Right lobe of liver (tissue), 6 donors: ENCODE measurements at regions not wholly inside any gene's neighbourhood (a gene's known extent, or its start where the extent isn't known, plus 50 kb on each side); places are given as distances from the start of the nearest gene placed in this dataset.
"Not testable (repeated sequence)": the region's sequence is repeated elsewhere in the genome, so short reads cannot be mapped to it uniquely, and the experiment has no call there.

Experiments used
- ATAC-seq, 4 donors: fragments of 200-7000 bp; cut with Tn5 transposase; one replicate each; pipeline ENCODE4 v1.9.1; 2020; ENCODE audit warnings: mild to moderate bottlenecking in 4 of 4, moderate library complexity in 4 of 4
- DNase-seq, 3 donors: peaks; one replicate each; pipeline ENCODE4 v3.0.0-alpha.2; 2020
- H3K27ac ChIP-seq, 3 donors: fragments of 200-600 bp; one replicate each; pipeline ENCODE4 v1.8.0; 2022
- H3K27me3 ChIP-seq, 2 donors: fragments of 200-600 bp; one replicate each; pipeline ENCODE4 v1.8.0; 2022
- H3K36me3 ChIP-seq, 4 donors: fragments of 200-600 bp; sonication (generic) in 1 of 4; one replicate each; pipeline versions ENCODE4 v1.5.1 to v1.8.0; 2017 to 2022; ENCODE audit warnings: control low read depth in 1 of 4
- H3K4me1 ChIP-seq, 4 donors: fragments of 200-600 bp; sonication (generic) in 1 of 4; one replicate each; pipeline versions ENCODE4 v1.5.1 to v1.8.0; 2017 to 2022; ENCODE audit warnings: control low read depth in 1 of 4
- H3K4me3 ChIP-seq, 3 donors: fragments of 200-600 bp; one replicate each; pipeline ENCODE4 v1.8.0; 2022
- H3K9me3 ChIP-seq, 4 donors: fragments of 200-600 bp; sonication (generic) in 1 of 4; one replicate each; pipeline versions ENCODE4 v1.5.1 to v1.8.0; 2017 to 2022; ENCODE audit warnings: control low read depth in 1 of 4
- CTCF ChIP-seq, 4 donors: fragments of 200-600 bp in 3 of 4; fragments of 450-650 bp in 1 of 4; IDR thresholded peaks; one replicate each; pipeline versions ENCODE4 v1.5.1 to v1.8.0; 2016 to 2022; ENCODE audit warnings: antibody characterized with exemption in 4 of 4, mild to moderate bottlenecking in 2 of 4
- POLR2A ChIP-seq: fragments of 450-650 bp; IDR thresholded peaks from one replicate; pipeline ENCODE4 v1.6.1; 2017; ENCODE audit warnings: antibody characterized with exemption, mild to moderate bottlenecking
- WGBS: methylation state at CpG from one replicate; pipeline ENCODE4 v1.1.6; 2018; ENCODE audit warnings: low coverage, low lambda C conversion rate; ENCODE audit not compliant: insufficient coverage; ENCODE audit errors: missing lambda C conversion rate; 5-methylcytosine and 5-hydroxymethylcytosine counted together
- intact Hi-C, 2 donors: fragments of 100-400 bp; cut with DNase I; formaldehyde crosslinking; loops; one replicate each; pipeline versions ENCODE4 v1.11.2 to v1.14.1; 2022
- donor health status: DM: no; HTN: yes; CAD: no.
- donor health status: DM: no; HTN: no; CAD: no.
- donor health status: DM: no; HTN: no; CAD: no.
- donor health status: DM: no; HTN: yes; CAD: no.
- donor health status: DM: no; HTN: yes; CAD: no.

GRCh38 chr12:37543966-37544668 is 772.5 kb upstream of the ALG10B start:
- Histone ChIP-seq H3K9me3 (no peaks in the 10 kb centered on the region), H3K36me3 (no peaks in the 10 kb centered on the region), H3K4me3 (no peak overlapping the region), H3K27ac (no peak overlapping the region), H3K4me1 (no peaks in the 10 kb centered on the region), H3K27me3 (no peaks in the 10 kb centered on the region)
- ATAC-seq (no peak), DNase-seq (no peak)
- no peak for TF ChIP-seq CTCF (IDR thresholded peaks at IDR 0.05)
- no peak for TF ChIP-seq POLR2A
- intact Hi-C loops: no loop called here
- no CpG with 5 or more reads among the region's 27 CpGs for WGBS

- H3K9me3 ChIP-seq, H3K36me3 ChIP-seq, H3K27me3 ChIP-seq, DNase-seq, H3K4me1 ChIP-seq, ATAC-seq, intact Hi-C loops, H3K4me3 ChIP-seq, H3K27ac ChIP-seq: not testable (repeated sequence)
- WGBS: 30% methylated on average over 3 of the region's 9 CpGs
Measured at GRCh38 chr12:37544669-37545330, 771.8 kb upstream of the ALG10B start.

GRCh38 chr12:37545759-37546158 is 770.8 kb upstream of the ALG10B start:
- WGBS: 50% methylated on average over 1 of the region's 9 CpGs
- Histone ChIP-seq H3K4me1 (no peaks in the 10 kb centered on the region), H3K27ac (no peak overlapping the region), H3K36me3 (no peaks in the 10 kb centered on the region), H3K4me3 (no peak overlapping the region), H3K27me3 (no peaks in the 10 kb centered on the region), H3K9me3 (no peaks in the 10 kb centered on the region)
- TF ChIP-seq CTCF (IDR thresholded peaks at IDR 0.05) (no peak), POLR2A (no peak)
- intact Hi-C loops: no loop called here
- DNase-seq (no peak), ATAC-seq (no peak)

- Histone ChIP-seq H3K27ac (no peak overlapping the region), H3K4me3 (no peak overlapping the region), H3K27me3 (no peaks in the 10 kb centered on the region), H3K4me1 (no peaks in the 10 kb centered on the region), H3K9me3 (no peaks in the 10 kb centered on the region), H3K36me3 (no peaks in the 10 kb centered on the region)
- ATAC-seq (no peak), DNase-seq (no peak)
- no peak for TF ChIP-seq POLR2A
- no peak for TF ChIP-seq CTCF (IDR thresholded peaks at IDR 0.05)
- intact Hi-C loops: no loop called here
- WGBS: no CpG with 5 or more reads among the region's 10 CpGs
Measured at GRCh38 chr12:37546206-37546605, 770.4 kb upstream of the ALG10B start.

GRCh38 chr12:37546901-37547475 is 769.6 kb upstream of the ALG10B start:
- H3K27ac ChIP-seq: no peak overlapping the region
- ATAC-seq (no peak), DNase-seq (no peak)
- no peaks in the 10 kb centered on the region for H3K9me3 ChIP-seq
- WGBS: 49% methylated on average over 2 of the region's 20 CpGs
- no peak for TF ChIP-seq POLR2A
- no peak for TF ChIP-seq CTCF (IDR thresholded peaks at IDR 0.05)
- H3K4me1 ChIP-seq: no peaks in the 10 kb centered on the region
- H3K27me3 ChIP-seq: no peaks in the 10 kb centered on the region
- no peak overlapping the region for H3K4me3 ChIP-seq
- H3K36me3 ChIP-seq: no peaks in the 10 kb centered on the region
- intact Hi-C loops: no loop called here
